ENCODE measurements at regions not wholly inside any gene's neighbourhood (a gene's known extent, or its start where the extent isn't known, plus 50 kb on each side); places are given as distances from the start of the nearest gene placed in this dataset.

- no peak for DNase-seq (ENCODE audit: low spot score)
Observed at GRCh38 chr14:42602336-42602845, 995.7 kb downstream of the LRFN5 start.

GRCh38 chr14:42572032-42572431 is 965.4 kb downstream of the LRFN5 start:
- no peak for DNase-seq (ENCODE audit: low spot score)

GRCh38 chr14:42569227-42569626 is 962.6 kb downstream of the LRFN5 start:
- no peak for DNase-seq (ENCODE audit: low spot score)

- no peak for DNase-seq (ENCODE audit: low spot score)
Observed at GRCh38 chr14:42565556-42565955, 958.9 kb downstream of the LRFN5 start.

GRCh38 chr14:42563313-42563712 is 956.6 kb downstream of the LRFN5 start:
- no peak for DNase-seq (ENCODE audit: low spot score)

GRCh38 chr14:42556551-42556950 is 949.9 kb downstream of the LRFN5 start:
- no peak for DNase-seq (ENCODE audit: low spot score)

GRCh38 chr14:42555365-42555764 is 948.7 kb downstream of the LRFN5 start:
- no peak for DNase-seq (ENCODE audit: low spot score)

- no peak for DNase-seq (ENCODE audit: low spot score)
Observed at GRCh38 chr14:42554091-42554490, 947.4 kb downstream of the LRFN5 start.

- DNase-seq (ENCODE audit: low spot score) = no peak
Observed at GRCh38 chr14:42550310-42550709, 943.6 kb downstream of the LRFN5 start.

GRCh38 chr14:42548349-42548748 is 941.7 kb downstream of the LRFN5 start:
- no peak for DNase-seq (ENCODE audit: low spot score)

GRCh38 chr14:42545636-42546035 is 939.0 kb downstream of the LRFN5 start:
- DNase-seq (ENCODE audit: low spot score) = no peak

- DNase-seq (ENCODE audit: low spot score) = no peak
Observed at GRCh38 chr14:42541535-42542001, 934.9 kb downstream of the LRFN5 start.

GRCh38 chr14:42535397-42535796 is 928.7 kb downstream of the LRFN5 start:
- DNase-seq (ENCODE audit: low spot score) = no peak

- DNase-seq (ENCODE audit: low spot score) = no peak
Observed at GRCh38 chr14:42533476-42533875, 926.8 kb downstream of the LRFN5 start.

- DNase-seq (ENCODE audit: low spot score) = no peak
Observed at GRCh38 chr14:42532194-42532593, 925.5 kb downstream of the LRFN5 start.

GRCh38 chr14:42527141-42527540 is 920.5 kb downstream of the LRFN5 start:
- no peak for DNase-seq (ENCODE audit: low spot score)

GRCh38 chr14:42523666-42524065 is 917.0 kb downstream of the LRFN5 start:
- DNase-seq (ENCODE audit: low spot score) = no peak

GRCh38 chr14:42517806-42518500 is 911.3 kb downstream of the LRFN5 start:
- no peak for DNase-seq (ENCODE audit: low spot score)

GRCh38 chr14:42513837-42514236 is 907.2 kb downstream of the LRFN5 start:
- DNase-seq (ENCODE audit: low spot score) = no peak

GRCh38 chr14:42510071-42510470 is 903.4 kb downstream of the LRFN5 start:
- no peak for DNase-seq (ENCODE audit: low spot score)

- DNase-seq (ENCODE audit: low spot score) = no peak
Observed at GRCh38 chr14:42508209-42508946, 901.7 kb downstream of the LRFN5 start.

GRCh38 chr14:42504433-42504832 is 897.8 kb downstream of the LRFN5 start:
- no peak for DNase-seq (ENCODE audit: low spot score)

- no peak for DNase-seq (ENCODE audit: low spot score)
Observed at GRCh38 chr14:42499137-42499536, 892.5 kb downstream of the LRFN5 start.
